GM18505 (cell line): ENCODE measurements at regions not wholly inside any gene's neighbourhood (a gene's known extent, or its start where the extent isn't known, plus 50 kb on each side); places are given as distances from the start of the nearest gene placed in this dataset.

Experiments
- ATAC-seq: cut with Tn5 transposase; IDR thresholded peaks from one replicate; pipeline ENCODE4 v1.9.1; 2021; ENCODE audit not compliant: unreplicated experiment
- POLR2A ChIP-seq: IDR thresholded peaks from 4 replicates; pipeline ENCODE4 v1.6.1; 2011; ENCODE audit warnings: borderline replicate concordance; ENCODE audit not compliant: insufficient read depth, insufficient read length; ENCODE audit errors: extremely low read depth

- no peak for TF ChIP-seq POLR2A
- no peak for ATAC-seq
Measured at GRCh38 chr18:33844232-33844631, 266.2 kb downstream of the ASXL3 start.

GRCh38 chr18:33841221-33841967 lies 263.4 kb downstream of the ASXL3 start:
- no peak for TF ChIP-seq POLR2A
- no peak for ATAC-seq

DNA sequence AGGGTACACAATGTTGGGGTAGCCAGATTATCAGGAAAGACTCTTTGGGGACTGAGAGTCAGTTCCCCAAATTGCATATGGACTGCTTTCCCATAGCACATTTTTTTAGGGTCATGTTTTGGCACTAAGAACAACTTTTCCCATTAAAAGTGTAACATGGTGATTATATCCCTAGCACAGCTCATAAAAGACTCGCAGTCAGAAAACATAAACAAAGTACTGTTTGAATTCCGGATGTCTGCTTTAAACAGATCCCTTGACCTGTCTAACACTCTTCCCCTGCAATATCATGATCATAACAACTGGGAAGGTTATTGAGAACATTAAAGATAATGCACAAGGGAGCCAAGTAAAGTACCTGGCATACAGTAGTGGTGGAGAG lies 262.2 kb downstream of the ASXL3 start:
- no peak for TF ChIP-seq POLR2A

GRCh38 chr18:33839452-33840211 lies 261.6 kb downstream of the ASXL3 start:
- peak; percentile 81 for ATAC-seq
- no peak for TF ChIP-seq POLR2A

More for the DNA sequence above, 262.2 kb downstream of the ASXL3 start:
- ATAC-seq = no peak

DNA sequence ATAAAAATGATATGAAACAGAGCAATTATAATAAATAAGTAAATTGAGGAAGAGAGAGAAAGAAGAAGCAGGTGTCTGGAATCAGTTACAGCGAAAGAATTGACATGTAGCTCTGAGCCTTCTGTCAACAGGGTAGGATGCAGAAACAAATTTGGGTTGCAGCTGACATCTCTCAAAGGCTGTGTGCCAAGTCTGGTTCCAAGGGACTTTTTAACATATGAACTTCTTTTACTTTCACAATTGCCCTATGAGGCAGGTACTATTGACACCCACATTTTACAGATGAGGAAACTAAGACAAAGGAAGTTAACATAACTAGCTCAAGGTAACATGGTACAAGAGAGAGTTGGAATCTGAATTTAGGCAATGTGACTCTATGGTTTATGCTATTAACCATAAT lies 260.0 kb downstream of the ASXL3 start:
- no peak for TF ChIP-seq POLR2A
- no peak for ATAC-seq

DNA sequence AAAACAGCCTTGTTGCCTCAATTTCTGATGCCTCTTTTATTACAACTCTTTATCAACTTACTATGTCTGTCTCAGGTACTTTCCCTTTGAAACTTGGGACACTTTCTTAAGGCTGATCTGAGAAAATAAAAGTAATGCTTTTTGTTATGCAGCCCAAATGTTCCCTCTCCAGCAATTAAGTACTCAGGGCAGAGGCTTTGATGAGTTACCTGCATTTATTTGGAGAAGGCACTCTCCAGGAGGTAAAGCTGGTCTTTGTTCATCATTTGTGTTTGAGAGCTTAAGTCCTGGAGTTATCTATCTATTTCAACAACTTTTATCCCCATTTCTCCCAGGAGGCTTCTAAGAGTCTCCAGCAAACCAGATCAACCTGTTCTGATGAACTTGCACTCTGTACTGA lies 259.2 kb downstream of the ASXL3 start:
- ATAC-seq = no peak

GRCh38 chr18:33836564-33836963 lies 258.5 kb downstream of the ASXL3 start:
- no peak for ATAC-seq
- no peak for TF ChIP-seq POLR2A

More for the DNA sequence above, 259.2 kb downstream of the ASXL3 start:
- no peak for TF ChIP-seq POLR2A

GRCh38 chr18:33835419-33835818 lies 257.4 kb downstream of the ASXL3 start:
- ATAC-seq = no peak
- TF ChIP-seq POLR2A = no peak

- ATAC-seq = no peak
- no peak for TF ChIP-seq POLR2A
Measured at GRCh38 chr18:33833842-33834241, 255.8 kb downstream of the ASXL3 start.

DNA sequence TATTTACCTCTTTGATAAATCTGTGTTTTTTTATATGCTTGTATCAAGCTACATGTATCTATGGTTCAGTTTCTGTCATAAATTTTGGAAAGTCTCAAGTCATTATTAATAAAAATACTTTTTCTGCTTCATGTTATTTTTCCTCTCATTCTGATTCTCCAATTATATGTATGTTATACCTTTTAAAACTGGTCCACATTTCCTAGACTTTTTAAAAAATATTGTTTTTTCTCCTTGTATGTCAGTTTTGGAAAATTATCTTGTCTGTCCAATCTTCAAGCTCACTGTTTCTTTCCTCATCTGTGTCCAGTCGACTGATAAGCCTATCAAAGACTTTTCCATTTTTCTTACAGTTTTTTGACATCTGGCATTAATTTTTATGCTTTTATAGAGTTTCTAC lies 253.4 kb downstream of the ASXL3 start:
- no peak for TF ChIP-seq POLR2A
- ATAC-seq = no peak

GRCh38 chr18:33830213-33830612 lies 252.2 kb downstream of the ASXL3 start:
- ATAC-seq = no peak
- TF ChIP-seq POLR2A = no peak

GRCh38 chr18:33828949-33829348 lies 250.9 kb downstream of the ASXL3 start:
- TF ChIP-seq POLR2A = no peak
- ATAC-seq = no peak

DNA sequence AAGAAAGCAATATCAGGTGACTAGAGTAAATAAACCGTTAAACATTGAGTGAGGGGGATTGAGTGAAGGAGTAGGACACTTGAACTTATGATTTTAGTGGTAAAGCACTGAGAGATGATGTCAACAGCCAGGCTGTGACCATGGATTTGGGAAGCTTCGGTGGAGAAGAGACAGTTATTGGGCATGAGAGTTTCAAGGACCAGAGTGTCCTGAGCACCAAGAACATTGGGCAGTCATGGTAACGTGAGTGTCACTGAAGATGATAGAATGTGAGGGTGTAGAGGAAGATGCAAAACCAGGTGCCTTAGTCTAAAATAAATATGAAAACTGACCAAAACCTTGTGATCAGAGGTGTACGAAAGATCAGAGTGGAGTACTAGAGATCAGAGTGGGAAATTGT lies 248.1 kb downstream of the ASXL3 start:
- TF ChIP-seq POLR2A = no peak
- ATAC-seq = no peak

DNA sequence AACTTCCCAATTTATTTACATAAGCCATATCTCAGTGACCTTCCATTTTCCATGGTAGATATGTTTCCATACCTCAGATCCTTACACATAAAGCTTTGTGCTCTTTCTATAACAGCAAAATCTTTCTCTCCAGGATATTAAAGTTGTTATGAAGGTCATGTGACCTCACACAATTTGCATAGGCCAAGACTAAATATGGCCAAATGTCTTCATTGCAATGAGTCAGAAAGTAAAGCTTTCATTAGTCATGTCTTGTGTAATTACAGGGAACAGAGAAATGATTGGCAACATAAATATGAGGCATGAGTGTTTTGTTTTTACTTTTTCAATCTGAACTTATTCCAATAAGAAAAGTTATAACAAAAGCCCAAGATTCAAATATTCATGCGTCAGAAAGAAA lies 243.5 kb downstream of the ASXL3 start:
- ATAC-seq = no peak
- no peak for TF ChIP-seq POLR2A
